ENCODE measurements at regions not wholly inside any gene's neighbourhood (a gene's known extent, or its start where the extent isn't known, plus 50 kb on each side); places are given as distances from the start of the nearest gene placed in this dataset.

DNA sequence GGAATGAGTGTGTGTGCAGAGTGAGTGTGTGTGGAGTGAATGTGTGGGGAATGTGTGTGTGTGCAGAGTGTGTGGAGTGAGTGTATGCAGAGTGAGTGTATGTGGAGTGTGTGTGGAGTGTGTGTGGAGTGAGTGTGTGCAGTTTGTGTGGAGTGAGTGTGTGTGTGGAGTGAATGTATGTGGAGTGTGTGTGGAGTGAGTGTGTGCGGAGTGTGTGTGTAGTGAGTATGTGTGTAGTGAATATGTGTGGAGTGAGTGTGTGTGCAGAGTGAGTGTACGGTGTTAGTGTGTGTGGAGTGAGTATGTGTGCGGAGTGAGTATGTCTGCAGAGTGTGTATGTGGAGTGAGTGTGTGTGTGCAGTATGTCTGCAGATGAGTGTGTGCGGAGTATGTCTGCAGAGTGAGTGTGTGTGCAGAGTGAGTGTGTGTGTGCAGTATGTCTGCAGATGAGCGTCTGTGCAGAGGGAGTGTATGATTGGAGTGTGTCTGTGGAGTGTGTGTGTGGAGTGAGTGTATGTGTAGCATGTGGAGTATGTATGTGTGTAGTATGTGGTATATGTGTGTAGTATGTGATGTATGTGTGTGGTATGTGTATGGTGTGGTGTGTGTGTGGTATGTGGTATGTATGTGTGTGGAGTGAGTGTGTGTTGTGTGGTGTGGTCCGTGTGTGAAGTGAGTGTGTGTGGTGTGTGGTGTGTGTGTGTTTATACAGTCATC lies 59.7 kb upstream of the CLDN14 start:
- Histone ChIP-seq H3K27me3 (replicated peaks; ENCODE audit: insufficient read depth) (no peaks in the 10 kb centered on the region), H3K9me3 (no peaks in the 10 kb centered on the region), H3K36me3 (no peaks in the 10 kb centered on the region), H3K4me1 (ENCODE audit: control insufficient read depth in 1 of 2, low read depth in 2 of 2) (no peaks in the 10 kb centered on the region), H3K4me3 (no peak overlapping the region), H3K27ac (no peak overlapping the region)
- TF ChIP-seq, protein P1, sequence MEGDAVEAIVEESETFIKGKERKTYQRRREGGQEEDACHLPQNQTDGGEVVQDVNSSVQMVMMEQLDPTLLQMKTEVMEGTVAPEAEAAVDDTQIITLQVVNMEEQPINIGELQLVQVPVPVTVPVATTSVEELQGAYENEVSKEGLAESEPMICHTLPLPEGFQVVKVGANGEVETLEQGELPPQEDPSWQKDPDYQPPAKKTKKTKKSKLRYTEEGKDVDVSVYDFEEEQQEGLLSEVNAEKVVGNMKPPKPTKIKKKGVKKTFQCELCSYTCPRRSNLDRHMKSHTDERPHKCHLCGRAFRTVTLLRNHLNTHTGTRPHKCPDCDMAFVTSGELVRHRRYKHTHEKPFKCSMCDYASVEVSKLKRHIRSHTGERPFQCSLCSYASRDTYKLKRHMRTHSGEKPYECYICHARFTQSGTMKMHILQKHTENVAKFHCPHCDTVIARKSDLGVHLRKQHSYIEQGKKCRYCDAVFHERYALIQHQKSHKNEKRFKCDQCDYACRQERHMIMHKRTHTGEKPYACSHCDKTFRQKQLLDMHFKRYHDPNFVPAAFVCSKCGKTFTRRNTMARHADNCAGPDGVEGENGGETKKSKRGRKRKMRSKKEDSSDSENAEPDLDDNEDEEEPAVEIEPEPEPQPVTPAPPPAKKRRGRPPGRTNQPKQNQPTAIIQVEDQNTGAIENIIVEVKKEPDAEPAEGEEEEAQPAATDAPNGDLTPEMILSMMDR (IDR thresholded peaks at IDR 0.05) = no peak
- DNase-seq (ENCODE audit: low spot score) (no peak), ATAC-seq (ENCODE audit: insufficient number of reproducible peaks, low FRiP score, low read depth) (no peak)

DNA sequence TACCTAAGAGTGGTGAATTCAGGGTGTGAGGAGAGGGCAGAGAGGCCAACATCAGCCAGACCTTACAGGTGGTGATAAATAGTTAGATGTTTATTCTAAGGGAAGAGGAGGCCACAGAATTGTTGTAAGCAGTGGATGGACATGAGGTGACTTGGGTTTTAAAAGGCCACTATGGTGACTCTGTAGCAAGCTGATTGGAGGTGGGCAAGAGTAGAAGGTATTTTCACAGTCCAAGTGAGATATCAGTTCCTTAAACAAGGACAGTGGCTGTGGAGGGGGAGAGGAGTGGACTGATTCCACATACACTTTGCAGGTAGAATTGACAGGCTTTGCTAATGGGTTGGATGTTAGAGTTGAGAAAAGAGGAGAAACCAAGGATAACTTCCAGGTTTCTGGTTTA lies 60.8 kb upstream of the CLDN14 start:
- TF ChIP-seq, protein P1 (IDR thresholded peaks at IDR 0.05) = no peak
- H3K27me3 ChIP-seq (replicated peaks; ENCODE audit: insufficient read depth) = no peaks in the 10 kb centered on the region
- ATAC-seq (ENCODE audit: insufficient number of reproducible peaks, low FRiP score, low read depth) (no peak), DNase-seq (ENCODE audit: low spot score) (no peak)
- H3K4me3 ChIP-seq = no peak overlapping the region
- H3K9me3 ChIP-seq = no peaks in the 10 kb centered on the region
- H3K36me3 ChIP-seq = no peaks in the 10 kb centered on the region
- H3K27ac ChIP-seq = no peak overlapping the region
- H3K4me1 ChIP-seq (ENCODE audit: control insufficient read depth in 1 of 2, low read depth in 2 of 2) = no peaks in the 10 kb centered on the region

DNA sequence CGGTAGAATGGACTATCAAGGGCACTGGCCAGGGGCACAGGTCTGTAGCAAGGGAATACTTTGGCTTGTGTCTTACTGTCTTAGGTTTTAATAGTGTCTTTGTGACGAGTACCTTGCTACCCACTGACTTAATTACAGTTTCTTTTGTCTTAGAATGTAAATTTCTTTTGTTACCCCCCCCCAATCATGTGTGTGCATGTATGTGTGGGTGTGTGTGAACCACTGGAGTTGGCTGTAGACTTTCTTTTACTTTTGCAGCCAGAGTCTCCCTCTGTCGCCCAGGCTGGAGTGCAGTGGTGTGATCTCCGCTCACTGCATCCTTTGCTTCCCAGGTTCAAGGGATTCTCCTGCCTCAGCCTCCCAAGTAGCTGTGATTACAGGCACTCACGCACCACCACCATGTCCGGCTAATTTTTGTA lies 61.8 kb upstream of the CLDN14 start:
- Histone ChIP-seq H3K36me3 (no peaks in the 10 kb centered on the region), H3K27ac (no peak overlapping the region), H3K9me3 (no peaks in the 10 kb centered on the region), H3K4me3 (no peak overlapping the region), H3K4me1 (ENCODE audit: control insufficient read depth in 1 of 2, low read depth in 2 of 2) (no peaks in the 10 kb centered on the region), H3K27me3 (replicated peaks; ENCODE audit: insufficient read depth) (no peaks in the 10 kb centered on the region)
- DNase-seq (ENCODE audit: low spot score) (no peak), ATAC-seq (ENCODE audit: insufficient number of reproducible peaks, low FRiP score, low read depth) (no peak)
- TF ChIP-seq, protein P1 (IDR thresholded peaks at IDR 0.05) = no peak

DNA sequence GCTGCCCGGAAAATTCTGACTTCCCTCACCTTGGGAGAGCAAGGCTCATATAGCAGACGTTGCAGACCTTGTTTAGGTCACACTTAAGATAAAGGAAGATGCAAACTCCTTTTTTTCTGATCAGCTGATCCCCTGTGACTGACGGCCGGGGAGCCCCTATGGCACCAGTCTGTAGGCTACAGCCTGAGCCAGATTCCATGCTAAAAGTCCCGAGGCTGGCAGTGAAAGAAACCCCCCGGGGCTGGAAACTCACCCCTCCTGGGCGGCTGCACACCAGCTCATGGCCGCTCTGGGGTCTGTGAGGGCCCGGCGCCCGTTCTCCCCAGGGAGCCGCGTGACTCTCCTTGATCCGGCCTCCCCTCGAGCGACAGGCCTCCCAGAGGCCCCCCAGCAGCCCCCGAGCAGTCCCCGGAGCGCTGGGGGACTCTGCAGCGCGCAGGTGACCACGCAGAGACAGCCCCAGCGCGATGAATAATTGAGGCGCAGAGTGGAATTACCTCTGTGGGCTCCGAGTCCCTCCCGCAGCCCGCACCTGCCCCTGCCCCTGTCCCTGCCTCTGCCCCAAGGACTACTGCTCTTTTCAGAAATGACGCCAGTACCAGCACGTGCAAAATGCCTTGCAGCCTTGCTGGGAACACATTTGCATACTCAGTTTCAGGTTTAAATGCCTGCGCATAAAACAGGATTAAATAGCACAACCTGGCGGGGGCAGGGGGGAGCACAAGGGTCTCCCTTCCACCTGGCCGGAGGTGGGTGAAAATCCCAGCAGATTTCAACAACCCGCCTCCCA lies 62.6 kb upstream of the CLDN14 start:
- no peak for ATAC-seq (ENCODE audit: insufficient number of reproducible peaks, low FRiP score, low read depth)
- Histone ChIP-seq H3K27ac (no peak overlapping the region), H3K4me3 (no peak overlapping the region), H3K27me3 (replicated peaks; ENCODE audit: insufficient read depth) (no peaks in the 10 kb centered on the region), H3K9me3 (no peaks in the 10 kb centered on the region), H3K36me3 (no peaks in the 10 kb centered on the region), H3K4me1 (ENCODE audit: control insufficient read depth in 1 of 2, low read depth in 2 of 2) (no peaks in the 10 kb centered on the region)
- TF ChIP-seq, protein P1 (IDR thresholded peaks at IDR 0.05) = no peak
- DNase-seq (ENCODE audit: low spot score) = no peak

DNA sequence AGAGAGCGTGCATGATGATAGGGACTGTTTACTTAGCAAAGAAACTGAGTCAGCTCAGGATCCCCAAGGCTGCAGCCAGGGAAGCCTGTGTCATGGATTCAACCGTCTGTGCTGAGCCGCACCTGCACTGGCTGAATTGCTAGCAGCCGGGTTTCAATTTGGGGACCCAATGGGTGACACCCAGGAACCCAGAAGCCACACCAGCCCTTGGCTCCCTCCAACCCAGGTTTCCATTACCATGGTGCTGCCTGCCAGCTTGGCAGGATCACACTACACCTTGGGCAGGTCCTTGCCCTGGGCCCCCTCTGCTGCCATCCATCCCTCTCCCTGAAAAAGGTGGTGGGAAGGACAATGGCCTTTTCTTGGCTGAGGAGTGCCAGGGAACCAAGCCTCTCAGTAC lies 64.0 kb upstream of the CLDN14 start:
- H3K4me1 ChIP-seq (ENCODE audit: control insufficient read depth in 1 of 2, low read depth in 2 of 2) = no peaks in the 10 kb centered on the region
- TF ChIP-seq, protein P1 (IDR thresholded peaks at IDR 0.05) = no peak
- no peak overlapping the region for H3K4me3 ChIP-seq
- H3K27me3 ChIP-seq (replicated peaks; ENCODE audit: insufficient read depth) = no peaks in the 10 kb centered on the region
- DNase-seq (ENCODE audit: low spot score) (no peak), ATAC-seq (ENCODE audit: insufficient number of reproducible peaks, low FRiP score, low read depth) (no peak)
- no peak overlapping the region for H3K27ac ChIP-seq
- H3K9me3 ChIP-seq = no peaks in the 10 kb centered on the region
- no peaks in the 10 kb centered on the region for H3K36me3 ChIP-seq
